Hematopoietic multipotent progenitor cell treated with erythropoietin and hydrocortisone succinate and interleukin-3 and kit ligand, for 6 days (in vitro differentiated cells): ENCODE measurements at regions not wholly inside any gene's neighbourhood (a gene's known extent, or its start where the extent isn't known, plus 50 kb on each side); places are given as distances from the start of the nearest gene placed in this dataset.
"Not testable (repeated sequence)": the region's sequence is repeated elsewhere in the genome, so short reads cannot be mapped to it uniquely, and the experiment has no call there.

Experiments used
- DNase-seq: peaks from one replicate; pipeline ENCODE4 v3.0.0-alpha.2; 2015

- DNase-seq, result no peak
These were observed 1255.3 kb upstream of the LRRN3 start for GRCh38 chr7:109835577-109835976.

- no peak for DNase-seq
These were observed 1254.9 kb upstream of the LRRN3 start for GRCh38 chr7:109836016-109836415.

GRCh38 chr7:109842386-109842785, 1248.5 kb upstream of the LRRN3 start:
- no peak for DNase-seq

- no peak for DNase-seq
These were observed 1246.6 kb upstream of the LRRN3 start for GRCh38 chr7:109844362-109844761.

GRCh38 chr7:109864230-109864629, 1226.7 kb upstream of the LRRN3 start:
- DNase-seq, result no peak

GRCh38 chr7:109868215-109868860, 1222.6 kb upstream of the LRRN3 start:
- no peak for DNase-seq

- no peak for DNase-seq
These were observed 1217.6 kb upstream of the LRRN3 start for GRCh38 chr7:109873296-109873695.

- no peak for DNase-seq
These were observed 1211.6 kb upstream of the LRRN3 start for GRCh38 chr7:109879287-109879828.

GRCh38 chr7:109890622-109891021, 1200.3 kb upstream of the LRRN3 start:
- no peak for DNase-seq

- DNase-seq, result no peak
These were observed 1197.7 kb upstream of the LRRN3 start for GRCh38 chr7:109893231-109893630.

GRCh38 chr7:109895536-109895935, 1195.4 kb upstream of the LRRN3 start:
- no peak for DNase-seq

GRCh38 chr7:109901926-109902325, 1189.0 kb upstream of the LRRN3 start:
- DNase-seq, result no peak

GRCh38 chr7:109905368-109906065, 1185.4 kb upstream of the LRRN3 start:
- not testable (repeated sequence) for DNase-seq

GRCh38 chr7:109915670-109916069, 1175.3 kb upstream of the LRRN3 start:
- DNase-seq, result no peak

- DNase-seq, result no peak
These were observed 1164.2 kb upstream of the LRRN3 start for GRCh38 chr7:109926738-109927137.

GRCh38 chr7:109930049-109930448, 1160.9 kb upstream of the LRRN3 start:
- no peak for DNase-seq

- DNase-seq, result no peak
These were observed 1151.7 kb upstream of the LRRN3 start for GRCh38 chr7:109939207-109939606.

GRCh38 chr7:109945820-109946518, 1145.0 kb upstream of the LRRN3 start:
- DNase-seq, result no peak

- DNase-seq, result no peak
These were observed 1140.7 kb upstream of the LRRN3 start for GRCh38 chr7:109950256-109950655.

- DNase-seq, result no peak
These were observed 1139.9 kb upstream of the LRRN3 start for GRCh38 chr7:109950821-109951564.

GRCh38 chr7:109951565-109951928, 1139.4 kb upstream of the LRRN3 start:
- no peak for DNase-seq

GRCh38 chr7:109955986-109956385, 1134.9 kb upstream of the LRRN3 start:
- DNase-seq, result no peak

- DNase-seq, result no peak
These were observed 1134.0 kb upstream of the LRRN3 start for GRCh38 chr7:109956916-109957315.
